ENCODE measurements at regions not wholly inside any gene's neighbourhood (a gene's known extent, or its start where the extent isn't known, plus 50 kb on each side); places are given as distances from the start of the nearest gene placed in this dataset.
"Not testable (repeated sequence)": the region's sequence is repeated elsewhere in the genome, so short reads cannot be mapped to it uniquely, and the experiment has no call there.

DNA sequence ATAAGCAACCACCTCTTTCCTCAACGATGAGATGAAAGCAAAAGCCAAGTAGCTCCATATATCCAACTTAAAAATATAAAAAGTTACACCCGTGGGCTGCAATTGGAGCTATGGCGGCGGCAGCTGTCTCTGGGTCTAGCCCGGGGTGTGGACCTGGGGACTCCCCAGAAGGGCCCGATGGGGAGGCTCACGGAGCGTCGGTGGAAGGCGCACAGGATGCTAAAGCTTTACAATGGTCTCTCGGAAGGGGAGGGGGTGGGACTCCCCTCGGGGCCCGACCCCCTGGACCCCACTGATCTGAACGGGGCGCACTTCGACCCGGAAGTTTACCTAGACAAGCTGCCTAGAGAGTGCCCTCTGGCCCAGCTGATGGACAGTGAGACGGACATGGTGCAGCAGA lies 118.7 kb upstream of the HMX1 start:
- TF ChIP-seq, protein P1, sequence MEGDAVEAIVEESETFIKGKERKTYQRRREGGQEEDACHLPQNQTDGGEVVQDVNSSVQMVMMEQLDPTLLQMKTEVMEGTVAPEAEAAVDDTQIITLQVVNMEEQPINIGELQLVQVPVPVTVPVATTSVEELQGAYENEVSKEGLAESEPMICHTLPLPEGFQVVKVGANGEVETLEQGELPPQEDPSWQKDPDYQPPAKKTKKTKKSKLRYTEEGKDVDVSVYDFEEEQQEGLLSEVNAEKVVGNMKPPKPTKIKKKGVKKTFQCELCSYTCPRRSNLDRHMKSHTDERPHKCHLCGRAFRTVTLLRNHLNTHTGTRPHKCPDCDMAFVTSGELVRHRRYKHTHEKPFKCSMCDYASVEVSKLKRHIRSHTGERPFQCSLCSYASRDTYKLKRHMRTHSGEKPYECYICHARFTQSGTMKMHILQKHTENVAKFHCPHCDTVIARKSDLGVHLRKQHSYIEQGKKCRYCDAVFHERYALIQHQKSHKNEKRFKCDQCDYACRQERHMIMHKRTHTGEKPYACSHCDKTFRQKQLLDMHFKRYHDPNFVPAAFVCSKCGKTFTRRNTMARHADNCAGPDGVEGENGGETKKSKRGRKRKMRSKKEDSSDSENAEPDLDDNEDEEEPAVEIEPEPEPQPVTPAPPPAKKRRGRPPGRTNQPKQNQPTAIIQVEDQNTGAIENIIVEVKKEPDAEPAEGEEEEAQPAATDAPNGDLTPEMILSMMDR (IDR thresholded peaks at IDR 0.05): not testable (repeated sequence)
- TF ChIP-seq POLR2A (IDR thresholded peaks at IDR 0.05): not testable (repeated sequence)

All from esophagus squamous epithelium (tissue), 4 donors.